ENCODE measurements at regions not wholly inside any gene's neighbourhood (a gene's known extent, or its start where the extent isn't known, plus 50 kb on each side); places are given as distances from the start of the nearest gene placed in this dataset.

GRCh38 chr10:125332548-125333208 lies 172.3 kb upstream of the CTBP2 start:
- Histone ChIP-seq H3K9me3 (ENCODE audit: severe bottlenecking) (no peaks in the 10 kb centered on the region), H3K4me1 (ENCODE audit: insufficient read depth, poor library complexity, severe bottlenecking) (no peaks in the 10 kb centered on the region), H3K4me3 (ENCODE audit: severe bottlenecking) (no peak overlapping the region), H3K27ac (ENCODE audit: poor library complexity, severe bottlenecking) (no peak overlapping the region), H3K36me3 (ENCODE audit: low read depth) (no peaks in the 10 kb centered on the region), H3K27me3 (ENCODE audit: insufficient read depth, poor library complexity, severe bottlenecking) (no peaks in the 10 kb centered on the region)
- ATAC-seq (ENCODE audit: low read depth): no peak
- no peak for DNase-seq (ENCODE audit: low spot score)
- no peak for TF ChIP-seq CTCF (IDR thresholded peaks at IDR 0.05; ENCODE audit: poor library complexity, severe bottlenecking)

- Histone ChIP-seq H3K27ac (ENCODE audit: poor library complexity, severe bottlenecking) (no peak overlapping the region), H3K9me3 (ENCODE audit: severe bottlenecking) (no peaks in the 10 kb centered on the region), H3K27me3 (ENCODE audit: insufficient read depth, poor library complexity, severe bottlenecking) (no peaks in the 10 kb centered on the region), H3K36me3 (ENCODE audit: low read depth) (no peaks in the 10 kb centered on the region), H3K4me1 (ENCODE audit: insufficient read depth, poor library complexity, severe bottlenecking) (no peaks in the 10 kb centered on the region), H3K4me3 (ENCODE audit: severe bottlenecking) (no peak overlapping the region)
- TF ChIP-seq CTCF (IDR thresholded peaks at IDR 0.05; ENCODE audit: poor library complexity, severe bottlenecking): no peak
- DNase-seq (ENCODE audit: low spot score) (no peak), ATAC-seq (ENCODE audit: low read depth) (no peak)
Observed at GRCh38 chr10:125331056-125331455, 170.7 kb upstream of the CTBP2 start.

- H3K9me3 ChIP-seq (ENCODE audit: severe bottlenecking): no peaks in the 10 kb centered on the region
- no peak overlapping the region for H3K4me3 ChIP-seq (ENCODE audit: severe bottlenecking)
- no peaks in the 10 kb centered on the region for H3K27me3 ChIP-seq (ENCODE audit: insufficient read depth, poor library complexity, severe bottlenecking)
- H3K36me3 ChIP-seq (ENCODE audit: low read depth): no peaks in the 10 kb centered on the region
- H3K4me1 ChIP-seq (ENCODE audit: insufficient read depth, poor library complexity, severe bottlenecking): no peaks in the 10 kb centered on the region
- ATAC-seq (ENCODE audit: low read depth) (no peak), DNase-seq (ENCODE audit: low spot score) (no peak)
- H3K27ac ChIP-seq (ENCODE audit: poor library complexity, severe bottlenecking): no peak overlapping the region
- TF ChIP-seq CTCF (IDR thresholded peaks at IDR 0.05; ENCODE audit: poor library complexity, severe bottlenecking): no peak
Observed at GRCh38 chr10:125329056-125329455, 168.7 kb upstream of the CTBP2 start.

DNA sequence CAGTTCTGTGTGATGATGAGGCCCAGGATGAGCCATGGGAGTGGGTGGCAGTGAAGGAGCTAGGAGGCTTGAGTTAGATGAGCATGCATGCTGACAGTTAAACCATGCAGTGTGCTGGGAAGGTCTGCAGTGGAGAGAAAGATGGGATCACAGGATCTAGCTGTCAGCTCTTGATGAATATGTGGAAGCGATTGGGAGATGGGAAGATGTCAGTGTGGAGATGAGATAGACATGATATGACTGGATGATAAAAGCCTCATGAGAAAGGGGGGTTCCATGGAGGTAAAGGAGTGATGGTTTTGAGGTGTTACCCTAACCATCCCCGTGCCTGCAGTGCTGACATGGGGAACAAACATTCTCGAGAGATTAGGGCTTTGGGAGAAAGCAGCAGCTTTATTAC lies 165.0 kb upstream of the CTBP2 start:
- Histone ChIP-seq H3K4me1 (ENCODE audit: insufficient read depth, poor library complexity, severe bottlenecking) (no peaks in the 10 kb centered on the region), H3K9me3 (ENCODE audit: severe bottlenecking) (no peaks in the 10 kb centered on the region), H3K4me3 (ENCODE audit: severe bottlenecking) (no peak overlapping the region), H3K36me3 (ENCODE audit: low read depth) (no peaks in the 10 kb centered on the region), H3K27me3 (ENCODE audit: insufficient read depth, poor library complexity, severe bottlenecking) (no peaks in the 10 kb centered on the region), H3K27ac (ENCODE audit: poor library complexity, severe bottlenecking) (no peak overlapping the region)
- DNase-seq (ENCODE audit: low spot score) (no peak), ATAC-seq (ENCODE audit: low read depth) (no peak)
- no peak for TF ChIP-seq CTCF (IDR thresholded peaks at IDR 0.05; ENCODE audit: poor library complexity, severe bottlenecking)

DNA sequence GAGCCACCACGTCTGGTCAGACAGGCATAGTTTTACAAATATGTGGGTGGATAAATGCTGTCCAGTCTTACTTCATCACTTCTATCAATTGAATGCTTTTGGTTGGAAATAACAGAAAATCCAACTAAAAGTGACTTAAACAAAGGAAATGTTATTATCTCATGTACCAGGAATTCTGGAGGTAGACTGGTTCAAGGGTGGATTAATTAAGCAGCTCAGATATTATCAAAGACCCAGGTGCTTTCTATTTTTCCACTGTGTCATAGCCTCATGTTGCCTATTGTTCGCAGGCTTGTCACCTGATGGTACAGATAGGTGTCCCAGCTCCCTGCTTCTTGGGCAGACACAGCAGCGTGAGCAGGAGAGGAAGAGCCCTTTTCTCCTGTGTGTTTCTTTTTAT lies 156.1 kb upstream of the CTBP2 start:
- H3K4me1 ChIP-seq (ENCODE audit: insufficient read depth, poor library complexity, severe bottlenecking): no peaks in the 10 kb centered on the region
- H3K4me3 ChIP-seq (ENCODE audit: severe bottlenecking): no peak overlapping the region
- no peak for DNase-seq (ENCODE audit: low spot score)
- H3K27me3 ChIP-seq (ENCODE audit: insufficient read depth, poor library complexity, severe bottlenecking): no peaks in the 10 kb centered on the region
- TF ChIP-seq CTCF (IDR thresholded peaks at IDR 0.05; ENCODE audit: poor library complexity, severe bottlenecking): no peak
- ATAC-seq (ENCODE audit: low read depth): no peak
- no peak overlapping the region for H3K27ac ChIP-seq (ENCODE audit: poor library complexity, severe bottlenecking)
- no peaks in the 10 kb centered on the region for H3K36me3 ChIP-seq (ENCODE audit: low read depth)
- H3K9me3 ChIP-seq (ENCODE audit: severe bottlenecking): no peaks in the 10 kb centered on the region

All from RWPE2 (cell line).